Neural cell (in vitro differentiated cells): ENCODE measurements at regions not wholly inside any gene's neighbourhood (a gene's known extent, or its start where the extent isn't known, plus 50 kb on each side); places are given as distances from the start of the nearest gene placed in this dataset.

ENCODE experiments used
- H2AFZ ChIP-seq: fragments of 200-600, 300-800 bp; sonication (generic), shearing (Covaris generic); 2 replicates; pipeline ENCODE4 v1.6.0; 2014; ENCODE audit warnings: low read depth, mild to moderate bottlenecking, antibody characterized with exemption, low read length, moderate library complexity
- H3F3A ChIP-seq: fragments of 200-600 bp; shearing (Covaris generic); 2 replicates; pipeline ENCODE4 v1.6.1; 2016; ENCODE audit warnings: mild to moderate bottlenecking, moderate library complexity, mixed read lengths, antibody characterized with exemption, low read length; ENCODE audit not compliant: insufficient read depth, poor library complexity, severe bottlenecking
- H3K27ac ChIP-seq: fragments of 200-600, 300-800 bp; sonication (generic), shearing (Covaris generic); 2 replicates; pipeline ENCODE4 v1.5.1; 2014; ENCODE audit warnings: mild to moderate bottlenecking, low read length, moderate library complexity
- H3K27me3 ChIP-seq: fragments of 300-800, 200-600 bp; sonication (generic), shearing (Covaris generic); 2 replicates; pipeline ENCODE4 v1.6.0; 2014; ENCODE audit warnings: mild to moderate bottlenecking, low read depth, low read length, moderate library complexity; ENCODE audit not compliant: insufficient read depth
- H3K36me3 ChIP-seq: fragments of 300-800, 200-600 bp; sonication (generic), shearing (Covaris generic); 2 replicates; pipeline ENCODE4 v1.5.1; 2014; ENCODE audit warnings: mild to moderate bottlenecking, antibody characterized with exemption, low read length, moderate library complexity; ENCODE audit not compliant: insufficient read depth
- H3K4me2 ChIP-seq: fragments of 300-800, 200-600 bp; sonication (generic), shearing (Covaris generic); 2 replicates; pipeline ENCODE4 v1.6.0; 2014; ENCODE audit warnings: mild to moderate bottlenecking, low read length
- H3K4me3 ChIP-seq: fragments of 300-800, 200-600 bp; sonication (generic), shearing (Covaris generic); 2 replicates; pipeline ENCODE4 v1.5.1; 2014; ENCODE audit warnings: mild to moderate bottlenecking, low read length, moderate library complexity
- H3K79me2 ChIP-seq: fragments of 200-600 bp; shearing (Covaris generic); replicated peaks from 2 replicates; pipeline ENCODE4 v1.6.0; 2014; ENCODE audit warnings: mild to moderate bottlenecking, low read length, moderate library complexity; ENCODE audit not compliant: insufficient read depth
- H3K9ac ChIP-seq: fragments of 300-800, 200-600 bp; sonication (generic), shearing (Covaris generic); 2 replicates; pipeline ENCODE4 v1.6.1; 2016; ENCODE audit warnings: mild to moderate bottlenecking, low read length, mixed read lengths
- H3K9me2 ChIP-seq: fragments of 200-600 bp; shearing (Covaris generic); 2 replicates; pipeline ENCODE4 v1.6.1; 2016; ENCODE audit warnings: mild to moderate bottlenecking, low read length, mixed read lengths; ENCODE audit not compliant: insufficient read depth
- H3K9me3 ChIP-seq: fragments of 200-600, 300-800 bp; sonication (generic), shearing (Covaris generic); 2 replicates; pipeline ENCODE4 v1.6.1; 2016; ENCODE audit warnings: mild to moderate bottlenecking, mixed run types, low read length, moderate library complexity, mixed read lengths
- H4K20me1 ChIP-seq: fragments of 200-600 bp; shearing (Covaris generic); 2 replicates; pipeline ENCODE4 v1.6.1; 2016; ENCODE audit warnings: mild to moderate bottlenecking, mixed run types; ENCODE audit not compliant: insufficient read depth
- EP300 ChIP-seq: fragments of 450-650 bp; conservative IDR thresholded peaks from 2 replicates; pipeline ENCODE4 v1.6.1; 2014; ENCODE audit warnings: antibody characterized with exemption, mild to moderate bottlenecking, moderate library complexity; ENCODE audit not compliant: poor library complexity, severe bottlenecking
- EZH2 ChIP-seq: fragments of 200-600, 300-800 bp; shearing (Covaris generic), sonication (generic); IDR thresholded peaks from 2 replicates; pipeline ENCODE4 v1.6.1; 2014; ENCODE audit warnings: antibody characterized with exemption, low read length, borderline replicate concordance, mild to moderate bottlenecking; ENCODE audit not compliant: insufficient read depth, poor library complexity, severe bottlenecking
- MXI1 ChIP-seq: fragments of 450-650 bp; conservative IDR thresholded peaks from 2 replicates; pipeline ENCODE4 v1.6.1; 2014; ENCODE audit warnings: antibody characterized with exemption, mild to moderate bottlenecking; ENCODE audit not compliant: poor library complexity, severe bottlenecking
- POLR2AphosphoS5 ChIP-seq: IDR thresholded peaks from 2 replicates; pipeline ENCODE4 v1.6.1; 2012
- RAD21 ChIP-seq: fragments of 450-650 bp; conservative IDR thresholded peaks from 2 replicates; pipeline ENCODE4 v1.6.1; 2014; ENCODE audit warnings: antibody characterized with exemption, mild to moderate bottlenecking, moderate library complexity
- SMC3 ChIP-seq: fragments of 450-650 bp; conservative IDR thresholded peaks from 2 replicates; pipeline ENCODE4 v1.6.1; 2014; ENCODE audit warnings: antibody characterized with exemption, mild to moderate bottlenecking, moderate library complexity; ENCODE audit not compliant: poor library complexity
- TAF1 ChIP-seq: IDR thresholded peaks from 2 replicates; pipeline ENCODE4 v1.6.1; 2012; ENCODE audit warnings: low read depth
- TF ChIP-seq, protein P1 (sequence below): IDR thresholded peaks from 2 replicates; pipeline ENCODE4 v1.6.1; 2012; ENCODE audit warnings: borderline replicate concordance
- TF ChIP-seq, protein P2 (sequence below): fragments of 450-650 bp; IDR thresholded peaks from 2 replicates; pipeline ENCODE4 v1.5.1; 2014; ENCODE audit warnings: antibody characterized with exemption, mild to moderate bottlenecking, moderate library complexity; ENCODE audit not compliant: poor library complexity, severe bottlenecking

DNA sequence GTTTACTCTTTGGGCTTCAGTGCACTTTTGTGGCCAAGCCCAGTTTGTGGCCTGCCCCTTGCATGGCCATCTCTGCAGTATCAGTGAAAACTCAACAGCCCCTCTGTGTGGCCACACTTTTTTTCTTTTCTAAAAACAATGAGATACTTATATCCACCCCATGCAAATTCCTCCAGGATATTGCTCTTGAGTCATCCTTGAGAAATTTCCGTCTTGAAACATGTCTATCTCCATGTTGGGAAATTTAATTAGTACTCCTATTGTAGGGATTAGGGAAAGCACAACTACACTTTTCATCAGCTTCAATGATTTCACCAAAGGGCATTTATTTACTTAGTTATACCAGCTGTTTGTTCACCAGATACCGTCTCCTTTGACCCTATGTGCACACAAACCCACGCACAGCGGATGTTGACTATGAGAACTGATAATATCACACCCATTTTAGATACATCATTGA lies 993.1 kb downstream of the TSN start:
- Histone ChIP-seq H4K20me1 (no peaks in the 10 kb centered on the region), H3K79me2 (no peaks in the 10 kb centered on the region), H3K27me3 (no peaks in the 10 kb centered on the region), H3K4me2 (no peak overlapping the region), H3K9me2 (no peaks in the 10 kb centered on the region), H3K36me3 (no peaks in the 10 kb centered on the region), H3K9ac (no peak overlapping the region), H3K4me3 (no peak overlapping the region), H3F3A (no peaks in the 10 kb centered on the region), H3K27ac (peak overlapping the region; percentile 69), H2AFZ (no peak overlapping the region), H3K9me3 (no peaks in the 10 kb centered on the region)
- TF ChIP-seq RAD21: peak; percentile 17
- TF ChIP-seq EP300: no peak

DNA sequence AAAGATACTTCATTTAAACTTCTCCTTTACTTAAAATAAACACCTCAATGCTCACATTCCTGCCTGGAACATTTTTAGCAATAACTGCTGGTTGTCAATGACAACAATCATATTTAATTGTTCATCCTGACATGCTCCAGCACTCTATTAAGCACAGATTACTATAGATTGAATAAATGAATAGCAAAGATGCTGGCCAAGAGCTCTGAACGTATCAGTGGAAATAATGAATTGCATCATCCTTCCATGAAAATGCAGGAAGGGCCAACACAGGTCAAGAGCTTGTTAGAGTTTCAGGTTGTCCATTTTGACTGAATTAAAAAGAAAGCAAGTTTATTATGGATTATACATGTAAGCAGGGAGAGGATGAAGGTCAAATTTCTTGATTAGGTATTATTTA lies 994.0 kb downstream of the TSN start:
- Histone ChIP-seq H3K27ac (peak overlapping the region; percentile 69), H2AFZ (no peak overlapping the region), H3K79me2 (no peaks in the 10 kb centered on the region), H3K27me3 (no peaks in the 10 kb centered on the region), H3K36me3 (no peaks in the 10 kb centered on the region), H3K4me2 (peak overlapping the region; percentile 20), H3K4me3 (peak overlapping the region; percentile 11), H3K9me2 (no peaks in the 10 kb centered on the region), H3K9ac (no peak overlapping the region), H3K9me3 (no peaks in the 10 kb centered on the region), H4K20me1 (no peaks in the 10 kb centered on the region), H3F3A (no peaks in the 10 kb centered on the region)
- TF ChIP-seq, protein P1, sequence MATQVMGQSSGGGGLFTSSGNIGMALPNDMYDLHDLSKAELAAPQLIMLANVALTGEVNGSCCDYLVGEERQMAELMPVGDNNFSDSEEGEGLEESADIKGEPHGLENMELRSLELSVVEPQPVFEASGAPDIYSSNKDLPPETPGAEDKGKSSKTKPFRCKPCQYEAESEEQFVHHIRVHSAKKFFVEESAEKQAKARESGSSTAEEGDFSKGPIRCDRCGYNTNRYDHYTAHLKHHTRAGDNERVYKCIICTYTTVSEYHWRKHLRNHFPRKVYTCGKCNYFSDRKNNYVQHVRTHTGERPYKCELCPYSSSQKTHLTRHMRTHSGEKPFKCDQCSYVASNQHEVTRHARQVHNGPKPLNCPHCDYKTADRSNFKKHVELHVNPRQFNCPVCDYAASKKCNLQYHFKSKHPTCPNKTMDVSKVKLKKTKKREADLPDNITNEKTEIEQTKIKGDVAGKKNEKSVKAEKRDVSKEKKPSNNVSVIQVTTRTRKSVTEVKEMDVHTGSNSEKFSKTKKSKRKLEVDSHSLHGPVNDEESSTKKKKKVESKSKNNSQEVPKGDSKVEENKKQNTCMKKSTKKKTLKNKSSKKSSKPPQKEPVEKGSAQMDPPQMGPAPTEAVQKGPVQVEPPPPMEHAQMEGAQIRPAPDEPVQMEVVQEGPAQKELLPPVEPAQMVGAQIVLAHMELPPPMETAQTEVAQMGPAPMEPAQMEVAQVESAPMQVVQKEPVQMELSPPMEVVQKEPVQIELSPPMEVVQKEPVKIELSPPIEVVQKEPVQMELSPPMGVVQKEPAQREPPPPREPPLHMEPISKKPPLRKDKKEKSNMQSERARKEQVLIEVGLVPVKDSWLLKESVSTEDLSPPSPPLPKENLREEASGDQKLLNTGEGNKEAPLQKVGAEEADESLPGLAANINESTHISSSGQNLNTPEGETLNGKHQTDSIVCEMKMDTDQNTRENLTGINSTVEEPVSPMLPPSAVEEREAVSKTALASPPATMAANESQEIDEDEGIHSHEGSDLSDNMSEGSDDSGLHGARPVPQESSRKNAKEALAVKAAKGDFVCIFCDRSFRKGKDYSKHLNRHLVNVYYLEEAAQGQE: peak; percentile 19
- no peak for TF ChIP-seq MXI1
- peak; percentile 20 for TF ChIP-seq EP300

DNA sequence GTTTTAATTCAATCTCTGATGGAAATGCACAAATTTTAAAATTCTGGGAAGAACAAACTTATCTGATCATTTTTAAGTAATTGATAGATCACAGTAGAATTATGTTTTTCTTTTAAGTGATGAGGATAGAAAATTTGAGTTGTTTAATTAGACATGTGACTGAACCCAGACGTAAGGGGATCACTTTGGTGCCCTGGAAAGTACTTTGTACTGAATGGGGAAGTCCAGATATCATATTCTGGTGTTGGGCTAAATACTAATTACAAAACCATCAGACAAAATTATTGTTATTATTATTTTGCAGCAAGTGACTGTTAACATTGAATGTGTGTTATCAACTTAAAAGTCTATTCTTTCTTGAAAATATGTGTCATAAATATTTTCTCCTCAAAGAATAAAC lies 994.6 kb downstream of the TSN start:
- no peaks in the 10 kb centered on the region for H3K27me3 ChIP-seq
- no peaks in the 10 kb centered on the region for H3K9me2 ChIP-seq
- no peaks in the 10 kb centered on the region for H4K20me1 ChIP-seq
- H3K27ac ChIP-seq: peak overlapping the region; percentile 69
- H3K9me3 ChIP-seq: no peaks in the 10 kb centered on the region
- H3F3A ChIP-seq: no peaks in the 10 kb centered on the region
- TF ChIP-seq MXI1 (no peak), POLR2AphosphoS5 (no peak), SMC3 (no peak), EP300 (no peak), EZH2 (no peak), RAD21 (no peak), TAF1 (no peak)
- TF ChIP-seq, protein P1: no peak
- TF ChIP-seq, protein P2, sequence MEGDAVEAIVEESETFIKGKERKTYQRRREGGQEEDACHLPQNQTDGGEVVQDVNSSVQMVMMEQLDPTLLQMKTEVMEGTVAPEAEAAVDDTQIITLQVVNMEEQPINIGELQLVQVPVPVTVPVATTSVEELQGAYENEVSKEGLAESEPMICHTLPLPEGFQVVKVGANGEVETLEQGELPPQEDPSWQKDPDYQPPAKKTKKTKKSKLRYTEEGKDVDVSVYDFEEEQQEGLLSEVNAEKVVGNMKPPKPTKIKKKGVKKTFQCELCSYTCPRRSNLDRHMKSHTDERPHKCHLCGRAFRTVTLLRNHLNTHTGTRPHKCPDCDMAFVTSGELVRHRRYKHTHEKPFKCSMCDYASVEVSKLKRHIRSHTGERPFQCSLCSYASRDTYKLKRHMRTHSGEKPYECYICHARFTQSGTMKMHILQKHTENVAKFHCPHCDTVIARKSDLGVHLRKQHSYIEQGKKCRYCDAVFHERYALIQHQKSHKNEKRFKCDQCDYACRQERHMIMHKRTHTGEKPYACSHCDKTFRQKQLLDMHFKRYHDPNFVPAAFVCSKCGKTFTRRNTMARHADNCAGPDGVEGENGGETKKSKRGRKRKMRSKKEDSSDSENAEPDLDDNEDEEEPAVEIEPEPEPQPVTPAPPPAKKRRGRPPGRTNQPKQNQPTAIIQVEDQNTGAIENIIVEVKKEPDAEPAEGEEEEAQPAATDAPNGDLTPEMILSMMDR: no peak
- no peak overlapping the region for H3K9ac ChIP-seq
- H2AFZ ChIP-seq: no peak overlapping the region
- H3K4me2 ChIP-seq: no peak overlapping the region
- H3K79me2 ChIP-seq: no peaks in the 10 kb centered on the region
- no peaks in the 10 kb centered on the region for H3K36me3 ChIP-seq
- no peak overlapping the region for H3K4me3 ChIP-seq
